SK-N-SH (cell line): ENCODE measurements at regions not wholly inside any gene's neighbourhood (a gene's known extent, or its start where the extent isn't known, plus 50 kb on each side); places are given as distances from the start of the nearest gene placed in this dataset.

Source experiments
- CTCF ChIA-PET: fragments of 300-600, 350-600 bp; formaldehyde crosslinking; extraction: SDS; loops from one replicate; lab custom pipeline; 2021; lab: Yijun Ruan, JAX
- POLR2A ChIA-PET: fragments of 350-600 bp; sonication (Branson Sonifier 250); formaldehyde crosslinking; extraction: SDS; loops from one replicate; lab custom pipeline; 2020; ENCODE audit warnings: antibody characterized with exemption, inconsistent platforms; lab: Yijun Ruan, JAX
- DNase-seq: peaks from one replicate; pipeline ENCODE4 v3.0.0; 2012
- H2AFZ ChIP-seq: fragments of 200-600 bp; sonication (generic); 2 replicates; pipeline ENCODE4 v1.8.1; 2016; ENCODE audit warnings: antibody characterized with exemption, mild to moderate bottlenecking, low read depth
- H3F3A ChIP-seq: fragments of 200-600 bp; sonication (generic); replicated peaks from 2 replicates; pipeline ENCODE3; 2016; ENCODE audit warnings: antibody characterized with exemption, mild to moderate bottlenecking; ENCODE audit not compliant: insufficient read depth
- H3K27ac ChIP-seq, 2 experiments: fragments of 200-500 bp in 1 of 2; fragments of 200-600 bp in 1 of 2; sonication (Bioruptor generic) in 1 of 2; sonication (generic), shearing (Covaris generic) in 1 of 2; 2 replicates each; pipeline versions ENCODE4 v1.5.1 to v1.6.1; 2014 to 2016; ENCODE audit warnings: low read depth in 2 of 2, inconsistent platforms in 1 of 2, low read length in 1 of 2, mild to moderate bottlenecking in 1 of 2, mixed read lengths in 1 of 2
- H3K27me3 ChIP-seq: fragments of 200-600 bp; sonication (generic), shearing (Covaris generic); 2 replicates; pipeline ENCODE4 v1.6.1; 2016; ENCODE audit warnings: mixed run types; ENCODE audit not compliant: insufficient read depth
- H3K36me3 ChIP-seq, 2 experiments: fragments of 200-500 bp in 1 of 2; fragments of 200-600 bp in 1 of 2; sonication (Bioruptor generic) in 1 of 2; sonication (generic) in 1 of 2; replicated peaks in 1 of 2; 2 replicates each; pipeline versions ENCODE3 to v1.5.1; 2014 to 2016; ENCODE audit warnings: low read length in 1 of 2, mild to moderate bottlenecking in 1 of 2; ENCODE audit not compliant: insufficient read depth in 2 of 2, control insufficient read depth in 1 of 2
- H3K4me1 ChIP-seq, 2 experiments: fragments of 200-500 bp in 1 of 2; fragments of 200-600 bp in 1 of 2; sonication (Bioruptor generic) in 1 of 2; sonication (generic), shearing (Covaris generic) in 1 of 2; 2 replicates each; pipeline versions ENCODE4 v1.5.1 to v1.6.1; 2014 to 2016; ENCODE audit warnings: low read depth in 1 of 2, low read length in 1 of 2, mixed run types in 1 of 2; ENCODE audit not compliant: insufficient read depth in 2 of 2, control insufficient read depth in 1 of 2
- H3K4me2 ChIP-seq: fragments of 200-600 bp; sonication (generic), shearing (Covaris generic); 2 replicates; pipeline ENCODE4 v1.6.1; 2017; ENCODE audit warnings: mixed run types
- H3K4me3 ChIP-seq, 2 experiments: fragments of 200-500 bp in 1 of 2; fragments of 200-600 bp in 1 of 2; sonication (Bioruptor generic) in 1 of 2; sonication (generic), shearing (Covaris generic) in 1 of 2; 2 replicates each; pipeline versions ENCODE4 v1.5.1 to v1.8.1; 2014 to 2016; ENCODE audit warnings: low read depth in 2 of 2, inconsistent platforms in 1 of 2, low read length in 1 of 2, mild to moderate bottlenecking in 1 of 2, mixed read lengths in 1 of 2, moderate library complexity in 1 of 2
- H3K79me2 ChIP-seq: fragments of 200-600 bp; sonication (generic); 2 replicates; pipeline ENCODE4 v1.8.1; 2017; ENCODE audit warnings: mild to moderate bottlenecking; ENCODE audit not compliant: insufficient read depth
- H3K9ac ChIP-seq: fragments of 200-600 bp; sonication (generic); 2 replicates; pipeline ENCODE4 v1.6.1; 2017; ENCODE audit warnings: mixed run types
- H3K9me2 ChIP-seq: fragments of 200-600 bp; sonication (generic); 2 replicates; pipeline ENCODE4 v1.6.1; 2017; ENCODE audit warnings: mixed run types
- H3K9me3 ChIP-seq: fragments of 200-600 bp; sonication (generic); 2 replicates; pipeline ENCODE4 v1.6.1; 2017; ENCODE audit warnings: mixed run types, mild to moderate bottlenecking, moderate library complexity
- H4K20me1 ChIP-seq: fragments of 200-600 bp; sonication (generic); 2 replicates; pipeline ENCODE4 v1.6.1; 2017; ENCODE audit warnings: mild to moderate bottlenecking, mixed run types; ENCODE audit not compliant: insufficient read depth
- CHD2 ChIP-seq: fragments of 150-350 bp; IDR thresholded peaks from 2 replicates; pipeline ENCODE4 v1.6.1; 2018; ENCODE audit warnings: low read length; ENCODE audit not compliant: partially characterized antibody
- CTCF ChIP-seq: fragments of 200-600 bp; sonication (generic); IDR thresholded peaks from 2 replicates; pipeline ENCODE4 v1.6.1; 2017; ENCODE audit warnings: antibody characterized with exemption, mild to moderate bottlenecking, moderate library complexity
- EZH2phosphoT487 ChIP-seq: fragments of 200-600 bp; sonication (generic); IDR thresholded peaks from 2 replicates; pipeline ENCODE4 v1.6.1; 2017; ENCODE audit warnings: low read depth, mixed run types, mild to moderate bottlenecking, antibody characterized with exemption, moderate library complexity, borderline replicate concordance
- FOSL2 ChIP-seq: IDR thresholded peaks from 2 replicates; pipeline ENCODE4 v1.4.0; 2012; ENCODE audit warnings: low read depth, mild to moderate bottlenecking, moderate library complexity, borderline replicate concordance
- FOXM1 ChIP-seq: IDR thresholded peaks from 2 replicates; pipeline ENCODE4 v1.4.0; 2012; ENCODE audit warnings: low read depth, mild to moderate bottlenecking
- IRF3 ChIP-seq: fragments of 150-350 bp; IDR thresholded peaks from 2 replicates; pipeline ENCODE4 v1.6.1; 2016; ENCODE audit warnings: mild to moderate bottlenecking, low read depth, low read length
- JUND ChIP-seq: IDR thresholded peaks from 2 replicates; pipeline ENCODE4 v1.4.0; 2012
- MEF2A ChIP-seq: IDR thresholded peaks from 2 replicates; pipeline ENCODE4 v1.4.0; 2012; ENCODE audit warnings: low read depth, borderline replicate concordance
- MXI1 ChIP-seq: IDR thresholded peaks from 2 replicates; pipeline ENCODE4 v1.6.1; 2012; ENCODE audit warnings: mild to moderate bottlenecking, low read depth, low read length, improper control_type of control experiment
- NFIC ChIP-seq: IDR thresholded peaks from 2 replicates; pipeline ENCODE4 v1.4.0; 2012; ENCODE audit warnings: borderline replicate concordance
- REST ChIP-seq: IDR thresholded peaks from 2 replicates; pipeline ENCODE4 v1.6.1; 2012; ENCODE audit warnings: mild to moderate bottlenecking, low read depth, low read length, moderate library complexity
- RFX5 ChIP-seq: IDR thresholded peaks from 2 replicates; pipeline ENCODE4 v1.6.1; 2012; ENCODE audit warnings: mild to moderate bottlenecking, improper control_type of control experiment, low read length
- SIN3A ChIP-seq: IDR thresholded peaks from 2 replicates; pipeline ENCODE4 v1.6.1; 2012; ENCODE audit warnings: low read depth, mild to moderate bottlenecking, low read length, moderate library complexity, borderline replicate concordance
- TAF1 ChIP-seq: IDR thresholded peaks from 2 replicates; pipeline ENCODE4 v1.6.1; 2012; ENCODE audit warnings: low read depth, mild to moderate bottlenecking, low read length, moderate library complexity, borderline replicate concordance
- TCF12 ChIP-seq: IDR thresholded peaks from 2 replicates; pipeline ENCODE4 v1.4.0; 2012
- YY1 ChIP-seq: IDR thresholded peaks from 2 replicates; pipeline ENCODE4 v1.4.0; 2012; ENCODE audit warnings: low read depth, mild to moderate bottlenecking
- WGBS: methylation state at CpG from one replicate; pipeline ENCODE4 v1.1.6; 2017; ENCODE audit warnings: low lambda C conversion rate; 5-methylcytosine and 5-hydroxymethylcytosine counted together

- TF ChIP-seq IRF3 (no peak), FOXM1 (no peak), NFIC (no peak), REST (no peak), SIN3A (no peak), CHD2 (no peak), JUND (no peak)
- TF ChIP-seq, all 33 proteins: peak for 0
Measured at GRCh38 chr7:125450749-125451148, 521.1 kb upstream of the POT1 start (continued).

GRCh38 chr7:125445836-125446235 is 516.2 kb upstream of the POT1 start:
- 46% methylated on average over 3 of the region's 3 CpGs for WGBS
- H3K27me3 ChIP-seq: no peaks in the 10 kb centered on the region
- no peaks in the 10 kb centered on the region for H3K36me3 ChIP-seq
- DNase-seq: no peak
- no peak overlapping the region for H3K4me3 ChIP-seq
- H3K4me2 ChIP-seq: no peak overlapping the region
- POLR2A ChIA-PET: no interaction called here
- no peaks in the 10 kb centered on the region for H3K79me2 ChIP-seq
- CTCF ChIA-PET: interaction anchor here (1.1 to 1.7 kb wide), 3 partner anchors 13 to 42 kb away, joined by 3 to 6 read pairs (median 4); no protein-coding TSS in a partner anchor
- TF ChIP-seq EZH2phosphoT487 (no peak), FOSL2 (no peak)
- no peak overlapping the region for H3K9ac ChIP-seq
- H3F3A ChIP-seq: no peaks in the 10 kb centered on the region
- 0 out of 2 replicates have a peak, but pooled peaks cover 3% of the 10 kb centered on the region for H3K9me2 ChIP-seq
- H3K27ac ChIP-seq: no peak overlapping the region
- H4K20me1 ChIP-seq: no peaks in the 10 kb centered on the region
- H3K9me3 ChIP-seq: no peaks in the 10 kb centered on the region
- H3K4me1 ChIP-seq: no peaks in the 10 kb centered on the region; a peak in 1 of 4 replicates
- no peak overlapping the region for H2AFZ ChIP-seq

GRCh38 chr7:125444864-125445263 is 515.2 kb upstream of the POT1 start:
- Histone ChIP-seq H3F3A (no peaks in the 10 kb centered on the region), H3K4me1 (no peaks in the 10 kb centered on the region; a peak in 1 of 4 replicates), H3K79me2 (no peaks in the 10 kb centered on the region), H3K27me3 (no peaks in the 10 kb centered on the region), H3K4me3 (no peak overlapping the region), H4K20me1 (no peaks in the 10 kb centered on the region), H3K27ac (no peak overlapping the region), H3K9ac (no peak overlapping the region), H3K4me2 (no peak overlapping the region), H3K9me3 (no peaks in the 10 kb centered on the region), H3K9me2 (0 out of 2 replicates have a peak, but pooled peaks cover 3% of the 10 kb centered on the region), H3K36me3 (no peaks in the 10 kb centered on the region), H2AFZ (no peak overlapping the region; the same call in 1 of the 2 replicates)
- DNase-seq: no peak
- ChIA-PET CTCF (interaction anchor here (0.5 to 1.1 kb wide), 2 partner anchors 41 to 128 kb away, joined by 3 read pairs; no protein-coding TSS in a partner anchor), POLR2A (no interaction called here)
- 35% methylated on average over 1 of the region's 1 CpG for WGBS
- TF ChIP-seq JUND (no peak), IRF3 (no peak), SIN3A (no peak), MEF2A (no peak), TAF1 (no peak), MXI1 (no peak), TCF12 (no peak), YY1 (no peak), RFX5 (no peak), CTCF (no peak)
